ENCODE measurements at regions not wholly inside any gene's neighbourhood (a gene's known extent, or its start where the extent isn't known, plus 50 kb on each side); places are given as distances from the start of the nearest gene placed in this dataset.

GRCh38 chr7:35987016-35987415, 166.0 kb upstream of the EEPD1 start:
- Histone ChIP-seq H4K20me1 (ENCODE audit: control insufficient read depth, insufficient read depth, low read depth, low read length) (no peaks in the 10 kb centered on the region), H3K36me3 (ENCODE audit: control insufficient read depth, low read length) (no peaks in the 10 kb centered on the region), H3K27ac (ENCODE audit: low read depth, low read length) (no peak overlapping the region), H3K4me1 (ENCODE audit: control insufficient read depth, low read length) (peaks cover 3% of the 10 kb centered on the region; the same call in 1 of the 2 replicates), H3K9me2 (replicated peaks; ENCODE audit: control insufficient read depth, low read length) (no peaks in the 10 kb centered on the region), H3F3A (ENCODE audit: control insufficient read depth, insufficient read depth) (no peaks in the 10 kb centered on the region), H3K4me3 (ENCODE audit: low read length) (no peak overlapping the region), H3K9me3 (ENCODE audit: control insufficient read depth, insufficient read depth, low read length) (no peaks in the 10 kb centered on the region), H3K79me2 (ENCODE audit: control insufficient read depth, low read length) (no peaks in the 10 kb centered on the region), H3K4me2 (ENCODE audit: low read length) (no peak overlapping the region), H3K27me3 (ENCODE audit: control insufficient read depth, low read length) (no peaks in the 10 kb centered on the region)
- TF ChIP-seq, protein P1, sequence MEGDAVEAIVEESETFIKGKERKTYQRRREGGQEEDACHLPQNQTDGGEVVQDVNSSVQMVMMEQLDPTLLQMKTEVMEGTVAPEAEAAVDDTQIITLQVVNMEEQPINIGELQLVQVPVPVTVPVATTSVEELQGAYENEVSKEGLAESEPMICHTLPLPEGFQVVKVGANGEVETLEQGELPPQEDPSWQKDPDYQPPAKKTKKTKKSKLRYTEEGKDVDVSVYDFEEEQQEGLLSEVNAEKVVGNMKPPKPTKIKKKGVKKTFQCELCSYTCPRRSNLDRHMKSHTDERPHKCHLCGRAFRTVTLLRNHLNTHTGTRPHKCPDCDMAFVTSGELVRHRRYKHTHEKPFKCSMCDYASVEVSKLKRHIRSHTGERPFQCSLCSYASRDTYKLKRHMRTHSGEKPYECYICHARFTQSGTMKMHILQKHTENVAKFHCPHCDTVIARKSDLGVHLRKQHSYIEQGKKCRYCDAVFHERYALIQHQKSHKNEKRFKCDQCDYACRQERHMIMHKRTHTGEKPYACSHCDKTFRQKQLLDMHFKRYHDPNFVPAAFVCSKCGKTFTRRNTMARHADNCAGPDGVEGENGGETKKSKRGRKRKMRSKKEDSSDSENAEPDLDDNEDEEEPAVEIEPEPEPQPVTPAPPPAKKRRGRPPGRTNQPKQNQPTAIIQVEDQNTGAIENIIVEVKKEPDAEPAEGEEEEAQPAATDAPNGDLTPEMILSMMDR (IDR thresholded peaks at IDR 0.05; ENCODE audit: low read depth, low read length, poor library complexity, severe bottlenecking), result no peak
- TF ChIP-seq EZH2phosphoT487 (IDR thresholded peaks at IDR 0.05; ENCODE audit: borderline replicate concordance, low read length), result no peak

DNA sequence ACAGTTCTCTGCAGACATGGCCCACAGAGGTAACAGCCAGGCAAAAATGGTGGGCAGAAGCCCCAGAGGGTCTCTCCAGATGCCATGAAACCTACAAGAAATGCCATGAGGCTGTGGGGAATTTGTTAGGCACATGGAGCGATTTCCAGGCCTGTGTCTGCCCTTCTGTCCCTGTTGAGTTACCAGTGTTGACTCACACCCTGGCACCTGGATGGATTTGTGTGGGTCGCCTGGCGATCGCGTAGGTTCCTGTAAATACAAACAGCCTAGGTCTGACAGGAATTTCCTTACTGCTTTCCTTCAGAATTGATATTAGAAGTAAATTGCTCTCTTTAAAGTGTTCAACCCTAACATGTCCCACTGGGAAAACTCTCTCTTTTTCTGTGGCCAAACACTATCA, 164.9 kb upstream of the EEPD1 start:
- Histone ChIP-seq H3K27me3 (ENCODE audit: control insufficient read depth, low read length) (no peaks in the 10 kb centered on the region), H3K79me2 (ENCODE audit: control insufficient read depth, low read length) (no peaks in the 10 kb centered on the region), H4K20me1 (ENCODE audit: control insufficient read depth, insufficient read depth, low read depth, low read length) (no peaks in the 10 kb centered on the region), H3F3A (ENCODE audit: control insufficient read depth, insufficient read depth) (no peaks in the 10 kb centered on the region), H3K4me2 (ENCODE audit: low read length) (no peak overlapping the region), H3K9me2 (replicated peaks; ENCODE audit: control insufficient read depth, low read length) (no peaks in the 10 kb centered on the region), H3K4me1 (ENCODE audit: control insufficient read depth, low read length) (peaks cover 3% of the 10 kb centered on the region; the same call in 1 of the 2 replicates), H3K27ac (ENCODE audit: low read depth, low read length) (no peak overlapping the region), H3K4me3 (ENCODE audit: low read length) (no peak overlapping the region), H3K9me3 (ENCODE audit: control insufficient read depth, insufficient read depth, low read length) (no peaks in the 10 kb centered on the region), H3K36me3 (ENCODE audit: control insufficient read depth, low read length) (no peaks in the 10 kb centered on the region)
- TF ChIP-seq EZH2phosphoT487 (IDR thresholded peaks at IDR 0.05; ENCODE audit: borderline replicate concordance, low read length), result no peak

- Histone ChIP-seq H3K36me3 (ENCODE audit: control insufficient read depth, low read length) (no peaks in the 10 kb centered on the region), H3F3A (ENCODE audit: control insufficient read depth, insufficient read depth) (no peaks in the 10 kb centered on the region), H3K9me3 (ENCODE audit: control insufficient read depth, insufficient read depth, low read length) (no peaks in the 10 kb centered on the region), H3K27ac (ENCODE audit: low read depth, low read length) (no peak overlapping the region), H4K20me1 (ENCODE audit: control insufficient read depth, insufficient read depth, low read depth, low read length) (no peaks in the 10 kb centered on the region), H3K4me3 (ENCODE audit: low read length) (no peak overlapping the region), H3K4me1 (ENCODE audit: control insufficient read depth, low read length) (peaks cover 3% of the 10 kb centered on the region; the same call in 1 of the 2 replicates), H3K79me2 (ENCODE audit: control insufficient read depth, low read length) (no peaks in the 10 kb centered on the region), H3K27me3 (ENCODE audit: control insufficient read depth, low read length) (no peaks in the 10 kb centered on the region), H3K4me2 (ENCODE audit: low read length) (no peak overlapping the region), H3K9me2 (replicated peaks; ENCODE audit: control insufficient read depth, low read length) (no peaks in the 10 kb centered on the region)
- TF ChIP-seq, protein P1 (IDR thresholded peaks at IDR 0.05; ENCODE audit: low read depth, low read length, poor library complexity, severe bottlenecking), result no peak
- TF ChIP-seq EZH2phosphoT487 (IDR thresholded peaks at IDR 0.05; ENCODE audit: borderline replicate concordance, low read length), result no peak
Measured at GRCh38 chr7:35988818-35989217, 164.2 kb upstream of the EEPD1 start.

DNA sequence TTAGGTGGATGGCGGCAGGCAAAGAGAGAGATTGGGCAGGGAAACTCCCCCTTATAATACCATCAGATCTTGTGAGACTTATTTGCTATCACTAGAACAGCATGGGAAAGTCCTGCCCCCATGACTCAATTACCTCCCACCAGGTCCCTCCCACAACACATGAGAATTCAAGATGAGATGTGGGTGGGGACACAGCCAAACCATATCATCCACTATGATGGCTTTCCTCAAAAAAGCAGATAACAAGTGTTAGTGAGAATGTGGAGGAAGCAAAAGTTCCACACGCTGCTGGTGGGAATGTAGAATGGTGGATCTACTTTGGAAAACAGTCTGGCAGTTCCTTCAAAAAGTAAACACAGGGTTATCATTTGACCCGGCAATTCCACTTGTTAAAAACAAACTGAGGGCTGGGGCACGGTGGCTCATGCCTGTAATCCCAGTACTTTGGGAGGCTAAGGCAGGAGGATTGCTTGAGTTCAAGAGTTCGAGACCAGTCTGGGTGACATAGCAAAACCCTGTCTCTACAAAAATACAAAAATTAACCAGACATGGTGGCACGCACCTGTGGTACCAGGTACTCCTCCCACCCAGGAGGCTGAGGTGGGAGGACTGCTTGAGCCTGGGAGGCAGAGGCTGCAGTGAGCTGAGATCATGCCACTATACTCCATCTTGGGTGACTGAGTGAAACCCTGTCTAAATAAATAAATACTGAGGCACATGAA, 161.4 kb upstream of the EEPD1 start:
- H3F3A ChIP-seq (ENCODE audit: control insufficient read depth, insufficient read depth), result no peaks in the 10 kb centered on the region
- no peaks in the 10 kb centered on the region for H3K9me3 ChIP-seq (ENCODE audit: control insufficient read depth, insufficient read depth, low read length)
- no peaks in the 10 kb centered on the region for H3K27me3 ChIP-seq (ENCODE audit: control insufficient read depth, low read length)
- no peaks in the 10 kb centered on the region for H3K9me2 ChIP-seq (replicated peaks; ENCODE audit: control insufficient read depth, low read length)
- no peak overlapping the region for H3K27ac ChIP-seq (ENCODE audit: low read depth, low read length)
- no peaks in the 10 kb centered on the region for H3K36me3 ChIP-seq (ENCODE audit: control insufficient read depth, low read length)
- TF ChIP-seq, protein P1 (IDR thresholded peaks at IDR 0.05; ENCODE audit: low read depth, low read length, poor library complexity, severe bottlenecking), result no peak
- no peak for TF ChIP-seq EZH2phosphoT487 (IDR thresholded peaks at IDR 0.05; ENCODE audit: borderline replicate concordance, low read length)
- H4K20me1 ChIP-seq (ENCODE audit: control insufficient read depth, insufficient read depth, low read depth, low read length), result no peaks in the 10 kb centered on the region
- no peaks in the 10 kb centered on the region for H3K79me2 ChIP-seq (ENCODE audit: control insufficient read depth, low read length)
- H3K4me2 ChIP-seq (ENCODE audit: low read length), result no peak overlapping the region
- H3K4me3 ChIP-seq (ENCODE audit: low read length), result no peak overlapping the region
- no peaks in the 10 kb centered on the region for H3K4me1 ChIP-seq (ENCODE audit: control insufficient read depth, low read length)

Measured in DOHH2 (cell line).